Effector CD4-positive, alpha-beta T cell (primary cell): ENCODE measurements at regions not wholly inside any gene's neighbourhood (a gene's known extent, or its start where the extent isn't known, plus 50 kb on each side); places are given as distances from the start of the nearest gene placed in this dataset.
"Not testable (repeated sequence)": the region's sequence is repeated elsewhere in the genome, so short reads cannot be mapped to it uniquely, and the experiment has no call there.

Source experiments
- DNase-seq: peaks from one replicate; pipeline ENCODE4 v3.0.0-alpha.2; 2020

- not testable (repeated sequence) for DNase-seq
Measured at GRCh38 chr10:9453871-9454270, 1399.4 kb downstream of the GATA3 start.

- DNase-seq, result no peak
Measured at GRCh38 chr10:9469663-9470205, 1415.2 kb downstream of the GATA3 start.

GRCh38 chr10:9470581-9470980 lies 1416.1 kb downstream of the GATA3 start:
- DNase-seq, result no peak

GRCh38 chr10:9501944-9502343 lies 1447.5 kb downstream of the GATA3 start:
- no peak for DNase-seq

GRCh38 chr10:9504227-9504626 lies 1449.7 kb downstream of the GATA3 start:
- no peak for DNase-seq

GRCh38 chr10:9505546-9505945 lies 1451.1 kb downstream of the GATA3 start:
- no peak for DNase-seq

GRCh38 chr10:9508606-9509005 lies 1454.1 kb downstream of the GATA3 start:
- no peak for DNase-seq

GRCh38 chr10:9510626-9511025 lies 1456.1 kb downstream of the GATA3 start:
- no peak for DNase-seq

GRCh38 chr10:9515922-9516321 lies 1461.4 kb downstream of the GATA3 start:
- DNase-seq, result no peak

GRCh38 chr10:9535744-9536143 lies 1481.3 kb downstream of the GATA3 start:
- no peak for DNase-seq

GRCh38 chr10:9545073-9545472 lies 1472.6 kb upstream of the CELF2 start:
- no peak for DNase-seq

- no peak for DNase-seq
Measured at GRCh38 chr10:9547936-9548904, 1469.5 kb upstream of the CELF2 start.

- DNase-seq, result no peak
Measured at GRCh38 chr10:9550810-9551209, 1466.9 kb upstream of the CELF2 start.

- DNase-seq, result no peak
Measured at GRCh38 chr10:9554321-9554720, 1463.4 kb upstream of the CELF2 start.

GRCh38 chr10:9560976-9561375 lies 1456.7 kb upstream of the CELF2 start:
- DNase-seq, result no peak

- DNase-seq, result no peak
Measured at GRCh38 chr10:9561821-9562505, 1455.7 kb upstream of the CELF2 start.

GRCh38 chr10:9577746-9578145 lies 1439.9 kb upstream of the CELF2 start:
- DNase-seq, result no peak

- DNase-seq, result no peak
Measured at GRCh38 chr10:9579110-9579705, 1438.5 kb upstream of the CELF2 start.

GRCh38 chr10:9582803-9583202 lies 1434.9 kb upstream of the CELF2 start:
- DNase-seq, result not testable (repeated sequence)

GRCh38 chr10:9596368-9596920 lies 1421.2 kb upstream of the CELF2 start:
- DNase-seq, result no peak

- no peak for DNase-seq
Measured at GRCh38 chr10:9602998-9603397, 1414.7 kb upstream of the CELF2 start.

- DNase-seq, result no peak
Measured at GRCh38 chr10:9603972-9604371, 1413.7 kb upstream of the CELF2 start.

GRCh38 chr10:9605231-9605630 lies 1412.4 kb upstream of the CELF2 start:
- DNase-seq, result no peak
